ENCODE measurements at regions not wholly inside any gene's neighbourhood (a gene's known extent, or its start where the extent isn't known, plus 50 kb on each side); places are given as distances from the start of the nearest gene placed in this dataset.
"Not testable (repeated sequence)": the region's sequence is repeated elsewhere in the genome, so short reads cannot be mapped to it uniquely, and the experiment has no call there.

GRCh38 chr11:3485737-3486136, 106.8 kb upstream of the ZNF195 start:
- not testable (repeated sequence) for TF ChIP-seq CTCF, POLR2A (IDR thresholded peaks at IDR 0.05)

Measured in body of pancreas (tissue), 4 donors.